GM12873 (cell line): ENCODE measurements at regions not wholly inside any gene's neighbourhood (a gene's known extent, or its start where the extent isn't known, plus 50 kb on each side); places are given as distances from the start of the nearest gene placed in this dataset.
A peak's percentile ranks its signal among the peaks of the same experiment; 100 is the strongest.

Source experiments
- CTCF ChIP-seq: IDR thresholded peaks from 2 replicates; pipeline ENCODE4 v1.5.1; 2012; ENCODE audit warnings: low read depth, mild to moderate bottlenecking, moderate library complexity, low read length, control low read depth; ENCODE audit not compliant: insufficient read depth; ENCODE audit errors: missing control alignments

GRCh38 chr17:70622368-70623260 is 453.3 kb downstream of the KCNJ2 start:
- peak; percentile 39 for TF ChIP-seq CTCF

- TF ChIP-seq CTCF: no peak
These were observed 454.9 kb downstream of the KCNJ2 start for GRCh38 chr17:70624211-70624610.

- peak; percentile 13 for TF ChIP-seq CTCF
These were observed 460.6 kb downstream of the KCNJ2 start for GRCh38 chr17:70629902-70630301.

- peak; percentile 57 for TF ChIP-seq CTCF
These were observed 467.3 kb downstream of the KCNJ2 start for GRCh38 chr17:70636517-70637133.

- no peak for TF ChIP-seq CTCF
These were observed 472.7 kb downstream of the KCNJ2 start for GRCh38 chr17:70642059-70642458.

- TF ChIP-seq CTCF: no peak
These were observed 474.8 kb downstream of the KCNJ2 start for GRCh38 chr17:70644096-70644495.

- TF ChIP-seq CTCF: no peak
These were observed 477.3 kb downstream of the KCNJ2 start for GRCh38 chr17:70646673-70647072.
